RPMI7951 (cell line): ENCODE measurements at regions not wholly inside any gene's neighbourhood (a gene's known extent, or its start where the extent isn't known, plus 50 kb on each side); places are given as distances from the start of the nearest gene placed in this dataset.
"Not testable (repeated sequence)": the region's sequence is repeated elsewhere in the genome, so short reads cannot be mapped to it uniquely, and the experiment has no call there.

Source experiments
- DNase-seq: peaks from one replicate; pipeline ENCODE4 v3.0.0-alpha.2; 2012; ENCODE audit warnings: low read depth

GRCh38 chr21:32884062-32884461 lies 112.5 kb upstream of the PAXBP1 start:
- no peak for DNase-seq

- peak; percentile 60 for DNase-seq
Measured at GRCh38 chr21:32886339-32886738, 114.8 kb upstream of the PAXBP1 start.

- no peak for DNase-seq
Measured at GRCh38 chr21:32887026-32887425, 115.5 kb upstream of the PAXBP1 start.

- no peak for DNase-seq
Measured at GRCh38 chr21:32888971-32889370, 117.4 kb upstream of the PAXBP1 start.

GRCh38 chr21:32889596-32889995 lies 118.0 kb upstream of the PAXBP1 start:
- no peak for DNase-seq

DNA sequence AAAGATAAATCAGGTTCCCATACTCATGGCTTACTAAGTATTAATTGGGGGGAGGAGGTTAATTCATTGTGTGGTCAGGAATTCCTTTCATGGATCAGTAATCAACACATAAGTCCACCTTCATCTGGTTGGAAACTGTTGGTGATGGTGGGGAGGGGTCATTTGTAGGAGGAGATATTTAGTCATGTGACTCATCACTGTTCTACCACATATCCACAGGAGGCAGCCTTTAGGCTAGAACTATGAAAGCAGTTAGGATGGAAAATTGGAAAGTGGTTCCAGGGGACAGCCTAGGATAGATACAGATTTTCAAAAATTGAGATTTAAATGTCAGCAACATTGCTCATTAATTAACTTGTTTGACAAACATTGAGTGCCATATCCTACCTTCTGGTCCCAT lies 122.8 kb upstream of the PAXBP1 start:
- DNase-seq: no peak

DNA sequence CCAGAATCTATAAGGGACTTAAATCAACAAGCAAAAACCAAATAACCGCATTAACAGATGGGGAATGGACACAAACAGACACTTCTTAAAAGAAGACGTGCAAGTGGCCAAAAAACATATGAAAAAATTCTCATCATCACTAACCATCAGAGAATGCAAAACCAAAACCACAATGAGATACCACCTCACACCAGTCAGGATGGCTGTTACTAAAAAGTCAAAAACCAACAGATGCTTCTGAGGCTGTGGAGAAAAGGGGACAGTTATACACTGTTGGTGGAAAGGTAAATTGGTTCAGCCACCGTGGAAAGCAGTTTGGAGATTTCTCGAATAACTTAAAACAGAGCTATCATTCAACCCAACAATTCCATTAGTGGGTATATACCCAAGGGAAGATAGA lies 124.9 kb upstream of the OLIG2 start:
- no peak for DNase-seq

DNA sequence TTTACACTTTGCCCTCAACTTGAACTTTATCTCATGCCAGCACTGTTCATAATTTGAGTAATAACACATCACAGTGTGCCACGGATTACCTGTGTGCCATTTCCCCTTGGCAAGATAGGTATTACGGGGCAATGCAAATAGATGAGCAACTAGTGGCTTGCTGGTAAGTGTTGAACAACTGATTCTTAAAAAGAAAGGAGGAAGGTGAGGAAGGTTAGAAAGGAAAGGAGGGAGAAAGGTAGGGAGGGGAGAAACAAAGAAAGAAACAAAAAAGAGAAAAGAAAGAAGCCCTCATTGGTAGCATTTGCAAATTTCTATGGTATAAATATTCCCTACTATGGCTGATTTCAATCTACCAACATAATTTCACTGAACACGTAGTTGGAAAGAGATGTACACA lies 118.2 kb upstream of the OLIG2 start:
- no peak for DNase-seq

DNA sequence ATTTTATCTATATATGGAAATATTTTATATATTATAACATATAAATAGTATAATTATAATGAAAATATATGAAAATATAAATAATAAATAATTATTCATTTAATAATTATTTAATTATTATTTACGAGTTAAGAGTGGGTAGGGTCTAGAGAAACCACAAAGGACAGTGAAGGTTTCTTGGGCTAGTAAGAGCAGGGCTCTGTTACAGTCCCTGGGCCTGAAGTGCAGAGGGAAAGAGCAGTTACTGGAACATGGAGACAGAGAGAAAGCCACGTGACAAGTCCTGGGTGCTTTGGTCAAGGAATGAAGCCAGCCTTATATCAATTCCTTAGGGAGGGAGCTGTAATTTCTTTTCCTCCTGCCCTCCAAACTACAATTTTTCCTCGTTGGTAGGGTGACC lies 117.2 kb upstream of the OLIG2 start:
- DNase-seq: no peak

- DNase-seq: no peak
Measured at GRCh38 chr21:32909393-32909792, 116.3 kb upstream of the OLIG2 start.

DNA sequence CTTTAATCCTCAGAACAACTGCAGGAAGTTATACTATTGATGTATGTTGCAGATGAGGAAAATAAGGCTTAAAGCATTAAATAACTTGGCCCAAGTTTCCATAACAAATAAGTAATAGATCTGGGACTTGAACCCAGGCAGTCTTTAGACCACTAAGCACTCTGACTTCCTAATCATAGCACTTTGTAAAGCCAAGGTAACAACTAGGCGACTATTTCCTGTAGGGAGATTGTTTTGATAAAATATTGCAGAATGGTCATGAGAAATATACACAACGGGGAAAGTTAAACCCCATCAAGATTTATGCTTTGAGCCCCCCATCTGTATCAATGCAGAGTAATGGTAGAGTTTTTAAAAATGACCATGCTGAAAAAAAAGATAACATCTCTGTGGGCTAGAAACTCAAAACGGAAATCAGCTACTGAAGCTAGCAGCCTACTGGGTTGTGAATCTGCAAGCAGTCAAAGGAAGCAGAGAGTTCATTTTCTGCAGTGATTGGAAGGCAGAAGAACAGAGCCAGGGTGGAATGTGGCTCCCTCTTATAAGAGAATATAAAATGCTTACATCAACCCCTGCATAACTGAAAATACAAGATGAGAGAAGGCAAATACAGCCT lies 111.2 kb upstream of the OLIG2 start:
- DNase-seq: no peak

- no peak for DNase-seq
Measured at GRCh38 chr21:32915099-32915498, 110.6 kb upstream of the OLIG2 start.

DNA sequence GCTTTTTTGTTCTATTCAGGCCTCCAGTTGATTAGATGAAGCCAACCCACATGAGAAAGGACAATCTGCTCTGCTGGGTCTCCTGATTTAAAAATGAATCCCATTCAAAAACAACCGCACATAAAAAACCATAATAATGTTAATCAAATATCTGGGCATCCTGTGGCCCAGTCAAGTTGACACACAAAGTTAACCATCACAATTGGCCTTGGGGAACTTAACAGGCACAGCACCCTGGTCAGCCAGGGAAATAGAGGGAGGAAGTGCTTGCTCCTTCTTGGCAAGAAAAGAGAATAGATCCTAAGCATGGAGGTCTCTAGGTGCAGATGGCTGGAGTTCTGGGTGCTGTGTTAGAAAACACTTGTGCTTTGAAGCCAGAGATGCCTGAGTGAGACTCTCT lies 109.6 kb upstream of the OLIG2 start:
- DNase-seq: no peak

GRCh38 chr21:32916522-32917099 lies 109.1 kb upstream of the OLIG2 start:
- DNase-seq: no peak

DNA sequence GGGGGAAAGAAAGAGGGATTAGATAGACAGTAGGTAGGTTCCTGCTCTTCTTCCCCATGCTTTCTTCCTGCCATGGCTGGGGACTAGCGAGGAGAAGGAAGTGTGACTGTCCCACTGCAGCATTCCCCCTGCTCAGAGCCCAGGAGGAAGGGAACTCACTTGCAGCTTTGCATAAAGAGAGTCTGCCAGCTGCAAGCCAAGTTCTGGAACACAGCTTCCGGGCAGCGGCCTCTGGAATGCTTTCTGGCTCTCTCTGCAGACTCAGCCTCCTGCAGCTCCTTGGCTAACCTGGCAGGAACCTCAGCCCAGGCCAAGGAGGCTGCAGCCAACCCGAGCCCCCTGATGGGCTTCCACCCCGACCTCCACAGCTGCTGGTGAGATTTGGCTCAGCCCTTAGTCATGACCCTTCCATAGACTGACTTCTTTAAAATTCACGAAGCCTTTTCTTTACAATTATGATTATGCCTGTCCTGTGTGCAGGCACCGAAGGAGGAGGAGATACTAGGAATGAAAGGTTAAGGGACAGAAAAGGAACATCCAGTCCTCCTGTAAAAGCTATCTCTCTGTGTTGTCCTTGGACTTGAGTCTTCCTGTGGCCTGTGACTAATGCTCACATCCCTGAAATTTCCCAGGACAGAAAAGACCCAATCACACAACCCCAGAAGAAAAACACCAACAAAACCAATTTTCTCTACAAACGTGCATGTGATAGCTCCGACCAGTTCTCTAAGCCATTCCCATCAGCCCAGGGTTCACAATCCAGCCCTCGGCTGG lies 108.2 kb upstream of the OLIG2 start:
- DNase-seq: no peak

- DNase-seq: no peak
Measured at GRCh38 chr21:32918478-32919120, 107.1 kb upstream of the OLIG2 start.

GRCh38 chr21:32920474-32920873 lies 105.3 kb upstream of the OLIG2 start:
- no peak for DNase-seq

GRCh38 chr21:32921632-32922230 lies 104.0 kb upstream of the OLIG2 start:
- DNase-seq: peak; percentile 19

GRCh38 chr21:32925098-32925497 lies 100.6 kb upstream of the OLIG2 start:
- no peak for DNase-seq

GRCh38 chr21:32929633-32930038 lies 96.1 kb upstream of the OLIG2 start:
- DNase-seq: no peak

- no peak for DNase-seq
Measured at GRCh38 chr21:32930673-32931072, 95.1 kb upstream of the OLIG2 start.

- not testable (repeated sequence) for DNase-seq
Measured at GRCh38 chr21:32934068-32934467, 91.7 kb upstream of the OLIG2 start.
